Neuronal stem cell (in vitro differentiated cells): ENCODE measurements at regions not wholly inside any gene's neighbourhood (a gene's known extent, or its start where the extent isn't known, plus 50 kb on each side); places are given as distances from the start of the nearest gene placed in this dataset.
"Not testable (repeated sequence)": the region's sequence is repeated elsewhere in the genome, so short reads cannot be mapped to it uniquely, and the experiment has no call there.

Source experiments
- DNase-seq: peaks from one replicate; pipeline ENCODE4 v3.0.0-alpha.2; 2013; ENCODE audit warnings: low spot score
- H2AFZ ChIP-seq: one replicate; pipeline ENCODE4 v1.6.1; 2013; ENCODE audit warnings: mild to moderate bottlenecking, low read length, inconsistent platforms
- H2AK5ac ChIP-seq: 2 replicates; pipeline ENCODE4 v1.6.1; 2013; ENCODE audit warnings: low read depth, mild to moderate bottlenecking, inconsistent platforms, low read length, moderate library complexity, mixed read lengths
- H2BK120ac ChIP-seq: 2 replicates; pipeline ENCODE4 v1.6.1; 2013; ENCODE audit warnings: low read depth, mild to moderate bottlenecking, inconsistent platforms, low read length, moderate library complexity, mixed read lengths
- H2BK12ac ChIP-seq: one replicate; pipeline ENCODE4 v1.6.1; 2013; ENCODE audit warnings: low read length, inconsistent platforms
- H2BK15ac ChIP-seq: 2 replicates; pipeline ENCODE4 v1.6.1; 2013; ENCODE audit warnings: mild to moderate bottlenecking, low read length, inconsistent platforms, mixed read lengths
- H2BK5ac ChIP-seq: one replicate; pipeline ENCODE4 v1.6.1; 2013; ENCODE audit warnings: inconsistent platforms, mild to moderate bottlenecking, low read length, moderate library complexity
- H3K14ac ChIP-seq: one replicate; pipeline ENCODE4 v1.6.1; 2013; ENCODE audit warnings: low read length, inconsistent platforms
- H3K18ac ChIP-seq: 2 replicates; pipeline ENCODE4 v1.6.1; 2013; ENCODE audit warnings: low read length, inconsistent platforms
- H3K23ac ChIP-seq: 2 replicates; pipeline ENCODE4 v1.6.1; 2013; ENCODE audit warnings: low read depth, mild to moderate bottlenecking, mixed read lengths, low read length, inconsistent platforms; ENCODE audit not compliant: poor library complexity
- H3K27ac ChIP-seq: replicated peaks from 3 replicates; pipeline ENCODE4 v1.5.1; 2013; ENCODE audit warnings: low read length, inconsistent platforms
- H3K27me3 ChIP-seq, 3 experiments: 2 replicates each; pipeline ENCODE4 v1.6.1; 2013; ENCODE audit warnings: low read length in 3 of 3, mild to moderate bottlenecking in 2 of 3, inconsistent platforms in 1 of 3, low read depth in 1 of 3, mixed read lengths in 1 of 3, moderate library complexity in 1 of 3; ENCODE audit not compliant: control insufficient read depth in 3 of 3, insufficient read depth in 3 of 3
- H3K36me3 ChIP-seq, 2 donors: replicated peaks in 1 of 2; 2 replicates each; pipeline ENCODE4 v1.6.1; 2013; ENCODE audit warnings: low read length in 2 of 2; ENCODE audit not compliant: control insufficient read depth in 2 of 2, insufficient read depth in 2 of 2
- H3K4ac ChIP-seq: 2 replicates; pipeline ENCODE4 v1.6.1; 2013; ENCODE audit warnings: inconsistent platforms, mild to moderate bottlenecking, low read length, moderate library complexity
- H3K4me1 ChIP-seq, 2 donors: 1 replicate in 1 of 2; 2 replicates in 1 of 2; pipeline ENCODE4 v1.6.1; 2013; ENCODE audit warnings: low read length in 2 of 2, low read depth in 1 of 2; ENCODE audit not compliant: control insufficient read depth in 2 of 2, insufficient read depth in 1 of 2
- H3K4me2 ChIP-seq: one replicate; pipeline ENCODE4 v1.6.1; 2013; ENCODE audit warnings: mild to moderate bottlenecking, low read length, inconsistent platforms; ENCODE audit not compliant: insufficient read depth, poor library complexity, severe bottlenecking
- H3K4me3 ChIP-seq, 2 donors: 2 replicates each; pipeline ENCODE4 v1.5.1; 2013; ENCODE audit warnings: low read length in 2 of 2, mild to moderate bottlenecking in 2 of 2, inconsistent platforms in 1 of 2, moderate library complexity in 1 of 2
- H3K79me1 ChIP-seq: one replicate; pipeline ENCODE4 v1.6.1; 2013; ENCODE audit warnings: low read depth, mild to moderate bottlenecking, inconsistent platforms, low read length, moderate library complexity
- H3K9ac ChIP-seq: one replicate; pipeline ENCODE4 v1.6.1; 2013; ENCODE audit warnings: mild to moderate bottlenecking, low read depth, low read length, inconsistent platforms; ENCODE audit not compliant: poor library complexity
- H3K9me3 ChIP-seq, 2 donors: replicated peaks in 1 of 2; 2 replicates each; pipeline versions ENCODE3 to v1.6.1; 2013; ENCODE audit warnings: low read length in 2 of 2, mild to moderate bottlenecking in 2 of 2, inconsistent platforms in 1 of 2, low read depth in 1 of 2, mixed read lengths in 1 of 2, moderate library complexity in 1 of 2; ENCODE audit not compliant: control insufficient read depth in 2 of 2, insufficient read depth in 1 of 2
- H4K8ac ChIP-seq: one replicate; pipeline ENCODE4 v1.6.1; 2013; ENCODE audit warnings: low read depth, mild to moderate bottlenecking, inconsistent platforms, low read length, moderate library complexity
- H4K91ac ChIP-seq: one replicate; pipeline ENCODE4 v1.6.1; 2013; ENCODE audit warnings: low read length, low read depth, mild to moderate bottlenecking, inconsistent platforms; ENCODE audit not compliant: poor library complexity
- WGBS, 2 donors: extraction: QIAGEN DNeasy Blood & Tissue Kit; methylation state at CpG; one replicate each; pipeline ENCODE4 v1.1.7; 2013; ENCODE audit warnings: missing lambda C conversion rate in 2 of 2, mixed read lengths in 1 of 2; ENCODE audit not compliant: insufficient read length in 2 of 2, insufficient replicate concordance in 1 of 2; ENCODE audit errors: extremely low coverage in 2 of 2; 5-methylcytosine and 5-hydroxymethylcytosine counted together

DNA sequence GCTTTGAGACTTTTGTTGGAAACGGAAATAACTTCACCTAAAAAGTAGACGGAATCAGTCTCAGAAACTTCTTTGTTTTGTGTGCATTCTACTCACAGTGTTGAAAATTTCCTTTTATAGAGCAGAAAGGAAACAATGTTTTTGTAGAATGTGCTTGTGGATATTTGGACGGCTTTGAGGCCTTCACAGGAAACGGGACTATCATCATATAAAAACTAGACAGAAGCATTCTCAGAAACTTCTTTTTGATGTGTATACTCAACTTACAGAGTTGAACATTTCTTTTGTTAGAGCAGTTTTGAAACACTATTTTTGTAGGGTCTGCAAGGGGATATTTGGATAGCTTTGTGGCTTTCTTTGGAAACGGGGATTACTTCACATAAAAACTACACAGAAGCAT, 627.5 kb upstream of the ZNF337 start:
- Histone ChIP-seq H3K14ac (no peak overlapping the region), H3K23ac (no peak overlapping the region), H2AK5ac (no peak overlapping the region), H2BK15ac (no peak overlapping the region), H3K4ac (no peak overlapping the region), H3K27me3 (no peaks in the 10 kb centered on the region), H3K9ac (no peak overlapping the region), H3K9me3 (no peaks in the 10 kb centered on the region), H2BK12ac (no peak overlapping the region), H3K4me2 (no peak overlapping the region), H3K4me1 (no peaks in the 10 kb centered on the region), H3K79me1 (no peaks in the 10 kb centered on the region), H3K27ac (no peak overlapping the region), H2BK120ac (no peak overlapping the region), H2BK5ac (no peak overlapping the region), H2AFZ (no peak overlapping the region), H3K36me3 (no peaks in the 10 kb centered on the region), H4K91ac (no peak overlapping the region), H3K4me3 (no peak overlapping the region), H4K8ac (no peak overlapping the region), H3K18ac (no peak overlapping the region)
- no CpG with 5 or more reads among the region's 5 CpGs for WGBS, 2 donors
- no peak for DNase-seq

DNA sequence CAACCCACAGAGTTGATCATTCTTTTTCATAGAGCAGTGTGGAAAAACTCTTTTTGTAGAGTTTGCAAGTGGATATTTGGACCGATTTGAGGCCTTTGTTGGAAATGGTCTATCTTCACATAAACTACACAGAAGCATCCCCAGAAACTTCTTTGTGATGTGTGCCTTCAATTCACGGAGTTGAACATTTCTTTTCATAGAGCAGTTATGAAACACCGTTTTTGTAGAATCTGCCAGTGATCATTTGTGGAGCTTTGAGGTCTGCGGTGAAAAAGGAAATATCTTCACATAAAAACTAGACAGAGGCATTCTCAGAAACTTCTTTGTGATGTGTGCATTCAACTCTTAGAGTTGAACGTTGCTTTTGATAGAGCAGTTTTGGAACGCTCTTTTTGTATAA, 618.4 kb upstream of the ZNF337 start:
- Histone ChIP-seq H3K79me1 (no peaks in the 10 kb centered on the region), H3K4me1 (no peaks in the 10 kb centered on the region), H2AK5ac (no peak overlapping the region), H2BK120ac (no peak overlapping the region), H3K27me3 (no peaks in the 10 kb centered on the region), H4K91ac (no peak overlapping the region), H2BK15ac (no peak overlapping the region), H4K8ac (no peak overlapping the region), H3K9ac (no peak overlapping the region), H3K9me3 (no peaks in the 10 kb centered on the region), H2AFZ (no peak overlapping the region), H2BK5ac (no peak overlapping the region), H3K36me3 (no peaks in the 10 kb centered on the region), H3K27ac (no peak overlapping the region), H3K4me2 (no peak overlapping the region), H3K23ac (no peak overlapping the region), H3K4ac (no peak overlapping the region), H3K18ac (no peak overlapping the region), H3K14ac (no peak overlapping the region), H3K4me3 (no peak overlapping the region), H2BK12ac (no peak overlapping the region)
- DNase-seq = no peak
- WGBS, 2 donors = no CpG with 5 or more reads among the region's 6 CpGs

DNA sequence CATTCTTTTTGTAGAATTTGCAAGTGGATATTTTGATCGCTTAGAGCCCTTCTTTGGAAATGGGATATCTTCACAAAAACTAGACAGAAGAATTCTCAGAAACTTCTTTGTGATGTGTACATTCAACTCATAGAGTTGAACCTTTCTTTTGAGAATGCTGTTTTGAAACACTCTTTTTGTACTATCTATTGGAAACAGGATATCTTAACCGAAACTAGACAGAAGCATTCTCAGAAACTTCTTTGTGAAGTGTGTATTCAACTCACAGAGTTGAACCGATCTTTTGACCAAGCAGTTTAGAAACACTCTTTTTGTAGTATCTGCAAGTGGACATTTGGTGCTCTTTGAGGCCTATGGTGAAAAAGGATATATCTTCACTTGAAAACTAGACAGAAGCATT, 613.1 kb upstream of the ZNF337 start:
- H4K91ac ChIP-seq, H3K27me3 ChIP-seq, H3K4me3 ChIP-seq, H3K23ac ChIP-seq, H3K79me1 ChIP-seq, H2BK120ac ChIP-seq, H3K4ac ChIP-seq, H3K9me3 ChIP-seq, H2BK12ac ChIP-seq, H2BK15ac ChIP-seq, H3K4me2 ChIP-seq, H3K18ac ChIP-seq, H2AK5ac ChIP-seq, DNase-seq, H3K36me3 ChIP-seq, H3K14ac ChIP-seq, H3K27ac ChIP-seq, H2AFZ ChIP-seq, H4K8ac ChIP-seq, H3K4me1 ChIP-seq, H2BK5ac ChIP-seq, H3K9ac ChIP-seq: not testable (repeated sequence)
- WGBS, 2 donors = no CpG with 5 or more reads among the region's 3 CpGs

DNA sequence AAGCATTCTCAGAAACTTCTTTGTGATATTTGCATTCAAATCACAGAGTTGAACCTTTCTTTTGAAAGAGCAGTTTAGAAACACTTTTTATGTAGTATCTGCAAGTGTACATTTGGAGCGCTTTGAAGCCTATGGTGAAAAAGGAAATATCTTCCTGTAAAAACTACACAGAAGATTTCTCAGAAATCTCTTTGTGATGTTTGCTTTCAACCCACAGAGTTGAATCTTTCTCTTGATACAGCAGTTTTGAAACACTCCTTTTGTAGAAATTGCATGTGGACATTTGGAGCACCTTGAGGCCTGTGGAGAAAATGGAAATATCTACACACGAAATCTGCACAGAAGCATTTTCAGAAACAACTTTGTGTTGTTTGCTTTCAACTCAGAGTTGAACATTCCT, 612.3 kb upstream of the ZNF337 start:
- no peak overlapping the region for H4K8ac ChIP-seq
- H2BK5ac ChIP-seq = no peak overlapping the region
- no peak overlapping the region for H3K14ac ChIP-seq
- H3K27me3 ChIP-seq = no peaks in the 10 kb centered on the region
- H2BK120ac ChIP-seq = no peak overlapping the region
- no peak overlapping the region for H3K4me3 ChIP-seq
- no peak overlapping the region for H2AK5ac ChIP-seq
- H3K9ac ChIP-seq = no peak overlapping the region
- no peak overlapping the region for H3K18ac ChIP-seq
- H3K79me1 ChIP-seq = no peaks in the 10 kb centered on the region
- no peak overlapping the region for H2BK12ac ChIP-seq
- no peak overlapping the region for H3K27ac ChIP-seq
- no peak overlapping the region for H3K4ac ChIP-seq
- WGBS, 2 donors = no CpG with 5 or more reads among the region's 2 CpGs
- H3K9me3 ChIP-seq = no peaks in the 10 kb centered on the region
- no peak overlapping the region for H3K23ac ChIP-seq
- no peak overlapping the region for H4K91ac ChIP-seq
- no peak overlapping the region for H3K4me2 ChIP-seq
- no peak overlapping the region for H2AFZ ChIP-seq
- no peak overlapping the region for H2BK15ac ChIP-seq
- no peaks in the 10 kb centered on the region for H3K36me3 ChIP-seq
- no peaks in the 10 kb centered on the region for H3K4me1 ChIP-seq
- no peak for DNase-seq
